IMR-90 (cell line): ENCODE measurements at regions not wholly inside any gene's neighbourhood (a gene's known extent, or its start where the extent isn't known, plus 50 kb on each side); places are given as distances from the start of the nearest gene placed in this dataset.

Source experiments
- ATAC-seq: fragments of 200-7000 bp; cut with Tn5 transposase; 2 replicates; pipeline ENCODE4 v1.9.1; 2020; ENCODE audit warnings: low read depth, mild to moderate bottlenecking, moderate library complexity
- BruUV-seq: library from RNA; stranded (reverse); fragments of 400-500 nt; replicated peaks from 2 replicates; lab custom pipeline; 2021; lab: Mats Ljungman, UMichigan
- CTCF ChIA-PET: fragments of 300-600 bp; formaldehyde crosslinking; extraction: SDS; loops from one replicate; lab custom pipeline; 2021; ENCODE audit warnings: antibody characterized with exemption; lab: Yijun Ruan, JAX
- POLR2A ChIA-PET: fragments of 300-600 bp; sonication (Branson Sonifier 250); formaldehyde crosslinking; loops from one replicate; lab custom pipeline; 2022; ENCODE audit warnings: antibody characterized with exemption; ENCODE audit not compliant: unreplicated experiment; lab: Charles Lee
- DNase-seq: peaks from one replicate; pipeline ENCODE4 v3.0.0; 2013
- H2AFZ ChIP-seq: replicated peaks from 2 replicates; pipeline ENCODE3; 2013; ENCODE audit warnings: low read length, mild to moderate bottlenecking; ENCODE audit not compliant: poor library complexity
- H2AK5ac ChIP-seq: 2 replicates; pipeline ENCODE4 v1.6.1; 2013; ENCODE audit warnings: low read depth, low read length, inconsistent platforms
- H2AK9ac ChIP-seq: replicated peaks from 2 replicates; pipeline ENCODE3; 2013; ENCODE audit warnings: mild to moderate bottlenecking, low read depth, low read length, moderate library complexity; ENCODE audit not compliant: poor library complexity
- H2BK120ac ChIP-seq: 2 replicates; pipeline ENCODE4 v1.6.1; 2013; ENCODE audit warnings: low read depth, low read length, inconsistent platforms
- H2BK15ac ChIP-seq: 3 replicates; pipeline ENCODE4 v1.6.1; 2013; ENCODE audit warnings: low read depth, low read length, inconsistent platforms
- H2BK20ac ChIP-seq: 2 replicates; pipeline ENCODE4 v1.6.1; 2013; ENCODE audit warnings: low read depth, mild to moderate bottlenecking, inconsistent platforms, low read length, moderate library complexity
- H2BK5ac ChIP-seq: 2 replicates; pipeline ENCODE4 v1.6.1; 2013; ENCODE audit warnings: mild to moderate bottlenecking, low read depth, low read length, inconsistent platforms; ENCODE audit not compliant: poor library complexity, severe bottlenecking
- H3K14ac ChIP-seq: replicated peaks from 2 replicates; pipeline ENCODE4 v1.6.1; 2013; ENCODE audit warnings: low read depth, low read length, inconsistent platforms
- H3K18ac ChIP-seq: 2 replicates; pipeline ENCODE4 v1.6.1; 2013; ENCODE audit warnings: low read depth, low read length, control low read depth
- H3K23ac ChIP-seq: 2 replicates; pipeline ENCODE4 v1.6.1; 2013; ENCODE audit warnings: low read depth, low read length, inconsistent platforms
- H3K27ac ChIP-seq: 2 replicates; pipeline ENCODE4 v1.5.1; 2013; ENCODE audit warnings: mild to moderate bottlenecking, control low read depth, low read length; ENCODE audit not compliant: insufficient read depth
- H3K27me3 ChIP-seq: 2 replicates; pipeline ENCODE4 v1.6.1; 2013; ENCODE audit warnings: low read length; ENCODE audit not compliant: control insufficient read depth, insufficient read depth
- H3K36me3 ChIP-seq: 2 replicates; pipeline ENCODE4 v1.6.1; 2013; ENCODE audit warnings: low read length, mixed read lengths; ENCODE audit not compliant: control insufficient read depth, insufficient read depth
- H3K4ac ChIP-seq: 2 replicates; pipeline ENCODE4 v1.6.1; 2013; ENCODE audit warnings: low read depth, low read length, inconsistent platforms
- H3K4me1 ChIP-seq: 2 replicates; pipeline ENCODE4 v1.6.1; 2013; ENCODE audit warnings: low read length, mixed read lengths; ENCODE audit not compliant: control insufficient read depth, insufficient read depth
- H3K4me2 ChIP-seq: 2 replicates; pipeline ENCODE4 v1.6.1; 2013; ENCODE audit warnings: low read depth, mild to moderate bottlenecking, control low read depth, low read length, moderate library complexity
- H3K4me3 ChIP-seq: 2 replicates; pipeline ENCODE4 v1.5.1; 2013; ENCODE audit warnings: low read depth, mild to moderate bottlenecking, control low read depth, low read length, moderate library complexity; ENCODE audit not compliant: insufficient read depth
- H3K56ac ChIP-seq: 2 replicates; pipeline ENCODE4 v1.6.1; 2013; ENCODE audit warnings: low read length, inconsistent platforms; ENCODE audit not compliant: insufficient read depth; ENCODE audit errors: extremely low read depth
- H3K79me1 ChIP-seq, 2 experiments: 2 replicates each; pipeline ENCODE4 v1.6.1; 2013; ENCODE audit warnings: low read length in 2 of 2, inconsistent platforms in 1 of 2, low read depth in 1 of 2
- H3K9ac ChIP-seq: 2 replicates; pipeline ENCODE4 v1.6.1; 2013; ENCODE audit warnings: low read depth, low read length, control low read depth
- H3K9me1 ChIP-seq: 2 replicates; pipeline ENCODE4 v1.6.1; 2013; ENCODE audit warnings: low read length, inconsistent platforms; ENCODE audit not compliant: insufficient read depth
- H3K9me3 ChIP-seq: 2 replicates; pipeline ENCODE4 v1.6.1; 2013; ENCODE audit warnings: low read length; ENCODE audit not compliant: control insufficient read depth, insufficient read depth
- H4K20me1 ChIP-seq: 2 replicates; pipeline ENCODE4 v1.6.1; 2013; ENCODE audit warnings: low read length, inconsistent platforms; ENCODE audit not compliant: insufficient read depth
- H4K5ac ChIP-seq: 2 replicates; pipeline ENCODE4 v1.6.1; 2013; ENCODE audit warnings: mild to moderate bottlenecking, low read depth, low read length, control low read depth
- H4K8ac ChIP-seq, 2 experiments: 2 replicates each; pipeline ENCODE4 v1.6.1; 2013; ENCODE audit warnings: low read depth in 2 of 2, low read length in 2 of 2, control low read depth in 1 of 2, inconsistent platforms in 1 of 2
- H4K91ac ChIP-seq: 2 replicates; pipeline ENCODE4 v1.6.1; 2013; ENCODE audit warnings: low read depth, low read length, inconsistent platforms; ENCODE audit not compliant: insufficient read depth
- BHLHE40 ChIP-seq: fragments of 150-350 bp; IDR thresholded peaks from 2 replicates; pipeline ENCODE4 v1.6.1; 2016; ENCODE audit warnings: mild to moderate bottlenecking, low read depth, low read length
- CEBPB ChIP-seq: IDR thresholded peaks from 2 replicates; pipeline ENCODE4 v1.6.1; 2012; ENCODE audit warnings: low read depth, low read length, improper control_type of control experiment
- CHD1 ChIP-seq: IDR thresholded peaks from 2 replicates; pipeline ENCODE4 v1.6.1; 2012; ENCODE audit warnings: low read depth, low read length, improper control_type of control experiment
- CTCF ChIP-seq: conservative IDR thresholded peaks from 2 replicates; pipeline ENCODE4 v1.5.1; 2012; ENCODE audit warnings: mild to moderate bottlenecking, low read depth, low read length, improper control_type of control experiment
- ELK1 ChIP-seq: fragments of 150-350 bp; IDR thresholded peaks from 2 replicates; pipeline ENCODE4 v1.6.1; 2016; ENCODE audit warnings: low read depth, mild to moderate bottlenecking, low read length, moderate library complexity, borderline replicate concordance
- FOS ChIP-seq: fragments of 150-350 bp; IDR thresholded peaks from 2 replicates; pipeline ENCODE4 v1.6.1; 2016; ENCODE audit warnings: low read depth, low read length
- MAFK ChIP-seq: IDR thresholded peaks from 2 replicates; pipeline ENCODE4 v1.6.1; 2012; ENCODE audit warnings: low read depth, low read length, improper control_type of control experiment
- MAZ ChIP-seq: IDR thresholded peaks from 2 replicates; pipeline ENCODE4 v1.6.1; 2012; ENCODE audit warnings: low read depth, mild to moderate bottlenecking, low read length, improper control_type of control experiment, moderate library complexity, borderline replicate concordance
- MXI1 ChIP-seq: IDR thresholded peaks from 2 replicates; pipeline ENCODE4 v1.6.1; 2012; ENCODE audit warnings: low read depth, mild to moderate bottlenecking, low read length, moderate library complexity, borderline replicate concordance
- NFE2L2 ChIP-seq: fragments of 150-350 bp; IDR thresholded peaks from 2 replicates; pipeline ENCODE4 v1.6.1; 2016; ENCODE audit warnings: low read depth, mild to moderate bottlenecking, low read length
- POLR2A ChIP-seq: IDR thresholded peaks from 2 replicates; pipeline ENCODE4 v1.6.1; 2012; ENCODE audit warnings: mild to moderate bottlenecking, low read depth, low read length
- RAD21 ChIP-seq: IDR thresholded peaks from 2 replicates; pipeline ENCODE4 v1.6.1; 2012; ENCODE audit warnings: low read length, improper control_type of control experiment
- RCOR1 ChIP-seq: IDR thresholded peaks from 2 replicates; pipeline ENCODE4 v1.6.1; 2012; ENCODE audit warnings: mild to moderate bottlenecking, low read length, improper control_type of control experiment; ENCODE audit not compliant: insufficient replicate concordance
- RFX5 ChIP-seq: IDR thresholded peaks from 2 replicates; pipeline ENCODE4 v1.8.0; 2012; ENCODE audit warnings: low read depth, mild to moderate bottlenecking, low read length, moderate library complexity
- SMC3 ChIP-seq: fragments of 150-350 bp; IDR thresholded peaks from 2 replicates; pipeline ENCODE4 v1.6.1; 2016; ENCODE audit warnings: low read depth, mild to moderate bottlenecking, antibody characterized with exemption, low read length, moderate library complexity
- USF2 ChIP-seq: fragments of 150-350 bp; IDR thresholded peaks from 2 replicates; pipeline ENCODE4 v1.6.1; 2017; ENCODE audit warnings: mild to moderate bottlenecking, antibody characterized with exemption, low read length, low read depth
- WGBS, 2 experiments: methylation state at CpG; one replicate each; pipeline versions ENCODE4 v1.1.5 to v1.1.7; 2013; ENCODE audit warnings: missing lambda C conversion rate in 2 of 2; ENCODE audit not compliant: insufficient read length in 1 of 2; ENCODE audit errors: extremely low coverage in 2 of 2; 5-methylcytosine and 5-hydroxymethylcytosine counted together
- dilution Hi-C: fragments of 300-500 bp; cut with HindIII; formaldehyde crosslinking; loops from one replicate; pipeline ENCODE4 v1.14.3; 2018; ENCODE audit warnings: low sequenced_read_pairs; ENCODE audit not compliant: unreplicated experiment
- in situ Hi-C: fragments of 300-500 bp; cut with MboI; formaldehyde crosslinking; loops from 3 replicates; pipeline ENCODE4 v1.14.3; 2019; ENCODE audit warnings: low sequenced_read_pairs, inconsistent platforms, mixed read lengths
- intact Hi-C: fragments of 100-400 bp; cut with micrococcal nuclease; formaldehyde crosslinking; loops from 2 replicates; pipeline ENCODE4 v1.10.0; 2022

GRCh38 chr4:1497189-1497801, 91.1 kb upstream of the NKX1-1 start:
- Histone ChIP-seq H4K5ac (no peak overlapping the region), H3K79me1 (no peaks in the 10 kb centered on the region), H4K91ac (no peak overlapping the region), H2AFZ (no peak overlapping the region), H4K8ac (no peak overlapping the region), H3K36me3 (no peaks in the 10 kb centered on the region), H3K9me1 (peaks cover 5% of the 10 kb centered on the region; the same call in 1 of the 2 replicates), H3K4me1 (no peaks in the 10 kb centered on the region), H3K4me3 (no peak overlapping the region), H3K14ac (no peak overlapping the region), H3K18ac (no peak overlapping the region), H2BK15ac (no peak overlapping the region), H3K23ac (no peak overlapping the region), H3K4me2 (no peak overlapping the region), H3K9ac (no peak overlapping the region), H3K4ac (no peak overlapping the region), H3K9me3 (no peaks in the 10 kb centered on the region), H2BK120ac (no peak overlapping the region), H2BK20ac (no peak overlapping the region), H3K27me3 (peaks cover 25% of the 10 kb centered on the region; the same call in 1 of the 2 replicates), H2AK9ac (no peak overlapping the region), H2AK5ac (no peak overlapping the region), H4K20me1 (no peaks in the 10 kb centered on the region), H2BK5ac (peak overlapping the region; percentile 58), H3K56ac (no peak overlapping the region), H3K27ac (no peak overlapping the region)
- ChIA-PET POLR2A (no interaction called here), CTCF (no interaction called here)
- 20 to 100% methylated on average over 2 to 3 of the region's 7 CpGs for WGBS, 2 experiments
- TF ChIP-seq FOS: no peak
- no peak for TF ChIP-seq RAD21
- TF ChIP-seq SMC3: no peak
- TF ChIP-seq ELK1: no peak
- TF ChIP-seq RFX5: no peak
- no peak for TF ChIP-seq USF2
- TF ChIP-seq MAFK: no peak
- no peak for TF ChIP-seq NFE2L2
- TF ChIP-seq CEBPB: no peak
- TF ChIP-seq CTCF: no peak
- no peak for TF ChIP-seq BHLHE40
- TF ChIP-seq CHD1: no peak
- no peak for TF ChIP-seq MAZ
- no peak for TF ChIP-seq RCOR1
- no peak for TF ChIP-seq POLR2A
- TF ChIP-seq MXI1: no peak
- in situ Hi-C loops (no loop called here), dilution Hi-C loops (no loop called here), intact Hi-C loops (no loop called here)
- ATAC-seq (no peak), DNase-seq (no peak)
- BruUV-seq: no TSS peak
